HG02852 (cell line): ENCODE measurements at regions not wholly inside any gene's neighbourhood (a gene's known extent, or its start where the extent isn't known, plus 50 kb on each side); places are given as distances from the start of the nearest gene placed in this dataset.
"Not testable (repeated sequence)": the region's sequence is repeated elsewhere in the genome, so short reads cannot be mapped to it uniquely, and the experiment has no call there.

Experiments used
- ATAC-seq: cut with Tn5 transposase; IDR thresholded peaks from one replicate; pipeline ENCODE4 v1.9.1; 2021; ENCODE audit warnings: mild to moderate bottlenecking, moderate library complexity; ENCODE audit not compliant: unreplicated experiment

GRCh38 chr16:13791095-13791494 lies 128.9 kb upstream of the ERCC4 start:
- no peak for ATAC-seq

DNA sequence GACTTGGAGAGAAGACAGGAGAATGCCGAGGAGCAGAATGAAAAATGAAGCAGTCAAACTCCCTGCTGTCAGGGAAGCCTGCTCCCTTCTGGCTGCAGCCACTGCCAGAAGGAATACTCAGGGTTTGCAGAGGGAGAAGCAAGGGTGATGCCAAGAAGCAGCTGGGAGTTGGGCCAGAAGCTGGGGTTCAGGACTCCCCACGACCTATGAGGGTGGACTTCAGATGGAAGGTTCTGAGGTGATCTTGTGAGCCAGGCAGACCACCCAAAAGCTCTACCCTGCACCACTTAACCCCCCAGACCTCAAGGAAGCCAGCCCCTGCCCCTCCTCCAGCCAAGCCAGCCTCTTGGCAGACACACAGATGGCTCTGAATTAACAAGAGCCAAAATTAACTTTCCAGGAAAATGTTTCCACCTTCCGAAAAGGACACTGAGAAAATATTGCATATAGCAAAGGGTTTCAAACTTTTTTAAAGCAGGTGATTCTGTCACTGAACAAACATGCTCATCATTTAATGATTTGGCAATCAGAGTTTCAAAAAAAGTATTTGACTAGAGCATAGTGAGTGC lies 126.0 kb upstream of the ERCC4 start:
- no peak for ATAC-seq

GRCh38 chr16:13795131-13795530 lies 124.8 kb upstream of the ERCC4 start:
- no peak for ATAC-seq

- no peak for ATAC-seq
Measured at GRCh38 chr16:13797718-13798117, 122.2 kb upstream of the ERCC4 start.

DNA sequence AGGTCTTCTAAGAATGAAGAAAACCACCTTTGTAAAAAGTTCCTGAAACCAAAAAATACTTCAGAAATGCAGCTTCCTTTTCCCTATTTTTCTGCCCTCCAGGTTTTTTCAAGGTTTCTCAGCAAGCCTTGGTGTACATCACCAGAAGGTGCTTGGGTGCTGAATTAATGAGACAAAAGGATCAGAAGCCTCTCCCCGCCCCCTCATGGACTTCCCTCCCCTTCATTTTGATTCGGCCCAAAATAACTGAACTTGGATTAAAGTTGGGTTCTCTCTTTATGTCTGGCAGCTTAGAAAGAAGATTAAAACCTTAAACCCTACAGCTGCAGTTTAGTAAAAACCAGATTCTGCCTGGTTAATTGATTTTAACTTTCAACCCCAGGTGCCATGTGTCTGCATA lies 121.7 kb upstream of the ERCC4 start:
- ATAC-seq, result no peak

- no peak for ATAC-seq
Measured at GRCh38 chr16:13803974-13804373, 116.0 kb upstream of the ERCC4 start.

DNA sequence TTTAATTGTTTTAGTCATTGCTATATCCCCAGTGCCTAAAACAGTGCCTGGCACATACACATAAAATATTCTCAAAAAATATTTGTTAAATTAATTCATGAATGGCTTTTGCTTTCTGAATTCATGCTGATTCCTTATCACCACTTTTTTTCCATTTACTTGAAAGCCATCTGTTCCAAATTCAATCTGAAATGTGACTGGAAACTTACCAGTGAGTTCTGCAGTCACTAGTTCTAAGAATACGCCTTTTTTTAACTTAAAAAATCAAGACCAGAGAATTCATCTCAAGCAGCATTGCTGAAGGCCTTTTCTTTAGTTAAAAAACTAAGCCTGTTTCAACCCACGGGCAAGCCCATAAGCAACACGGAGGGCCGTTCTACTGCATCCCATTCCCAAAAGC lies 114.0 kb upstream of the ERCC4 start:
- no peak for ATAC-seq

DNA sequence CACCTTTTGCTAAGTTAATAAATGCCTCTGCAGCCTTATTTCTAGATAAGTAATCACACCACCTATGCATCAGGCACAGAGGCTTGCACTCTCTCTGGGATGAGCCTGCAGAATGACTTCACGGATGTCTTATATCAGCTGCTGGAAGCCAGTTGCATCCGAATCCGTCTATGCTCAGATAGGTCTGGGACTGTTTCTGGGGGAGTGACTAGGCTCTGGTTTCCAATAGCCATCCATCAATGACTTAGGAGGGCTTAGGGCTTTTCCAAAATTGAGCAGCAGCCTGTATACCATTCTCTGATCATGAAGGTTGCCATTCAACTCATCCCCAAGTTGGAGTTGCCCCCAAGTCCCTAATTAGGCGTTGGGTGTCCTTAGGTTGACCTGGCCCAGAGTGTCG lies 113.3 kb upstream of the ERCC4 start:
- no peak for ATAC-seq

GRCh38 chr16:13808102-13808501 lies 111.9 kb upstream of the ERCC4 start:
- ATAC-seq, result no peak

DNA sequence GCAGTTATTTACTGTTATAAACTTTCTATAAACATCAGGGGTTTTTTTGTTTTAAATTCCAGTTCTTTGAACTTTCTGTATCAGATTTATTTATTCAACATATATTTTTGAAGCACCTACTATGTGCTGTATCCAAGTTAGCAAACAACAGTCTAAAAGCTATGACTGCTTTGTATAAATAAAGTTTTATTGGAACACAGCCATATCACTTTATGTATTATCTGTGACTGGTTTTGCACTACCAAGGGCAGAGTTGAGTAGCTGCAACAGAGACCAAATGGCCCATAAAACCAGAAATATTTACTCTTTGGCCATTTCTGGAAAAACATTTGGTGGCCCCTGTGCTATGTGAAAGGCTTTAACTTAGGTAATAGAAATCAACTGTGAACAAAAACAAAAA lies 110.2 kb upstream of the ERCC4 start:
- no peak for ATAC-seq

DNA sequence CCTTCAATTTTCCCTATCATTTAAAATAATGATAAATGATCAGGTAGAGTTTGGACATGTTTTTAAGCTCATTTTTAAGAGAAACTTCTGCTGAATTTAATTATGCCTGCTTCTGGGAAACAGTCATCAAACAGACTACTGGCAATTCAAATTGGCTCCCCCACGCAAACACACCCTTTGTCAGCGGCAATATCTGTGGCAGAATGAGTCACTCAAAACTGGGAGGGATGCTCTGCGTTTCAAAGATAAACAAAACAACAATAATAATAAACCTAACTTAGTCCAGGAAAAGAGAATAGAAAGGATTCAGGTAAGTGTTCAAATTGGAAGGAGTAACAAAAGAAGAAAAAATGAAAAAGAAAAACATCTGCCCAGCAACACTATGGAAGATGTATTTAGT lies 108.1 kb upstream of the ERCC4 start:
- no peak for ATAC-seq

- no peak for ATAC-seq
Measured at GRCh38 chr16:13816701-13817100, 103.3 kb upstream of the ERCC4 start.

DNA sequence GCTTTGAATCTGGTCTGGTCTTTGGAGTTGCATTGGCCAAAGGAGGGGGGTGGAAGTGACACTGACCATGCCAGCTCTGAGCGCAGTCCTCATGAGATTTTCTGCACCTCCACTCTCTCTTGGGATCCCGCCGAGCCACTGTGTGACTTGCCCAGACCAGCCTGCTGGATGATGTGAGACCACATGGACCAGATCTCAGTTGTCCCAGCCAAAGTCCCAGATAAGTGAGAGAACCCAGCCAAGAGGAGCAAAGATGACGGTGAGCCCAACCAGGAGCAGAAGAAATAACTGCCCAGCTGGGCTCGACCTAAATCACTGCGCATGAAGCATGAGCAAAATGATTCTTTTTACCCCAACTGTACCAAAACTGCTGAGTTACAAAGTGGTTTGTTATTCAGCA lies 96.5 kb upstream of the ERCC4 start:
- ATAC-seq, result no peak

DNA sequence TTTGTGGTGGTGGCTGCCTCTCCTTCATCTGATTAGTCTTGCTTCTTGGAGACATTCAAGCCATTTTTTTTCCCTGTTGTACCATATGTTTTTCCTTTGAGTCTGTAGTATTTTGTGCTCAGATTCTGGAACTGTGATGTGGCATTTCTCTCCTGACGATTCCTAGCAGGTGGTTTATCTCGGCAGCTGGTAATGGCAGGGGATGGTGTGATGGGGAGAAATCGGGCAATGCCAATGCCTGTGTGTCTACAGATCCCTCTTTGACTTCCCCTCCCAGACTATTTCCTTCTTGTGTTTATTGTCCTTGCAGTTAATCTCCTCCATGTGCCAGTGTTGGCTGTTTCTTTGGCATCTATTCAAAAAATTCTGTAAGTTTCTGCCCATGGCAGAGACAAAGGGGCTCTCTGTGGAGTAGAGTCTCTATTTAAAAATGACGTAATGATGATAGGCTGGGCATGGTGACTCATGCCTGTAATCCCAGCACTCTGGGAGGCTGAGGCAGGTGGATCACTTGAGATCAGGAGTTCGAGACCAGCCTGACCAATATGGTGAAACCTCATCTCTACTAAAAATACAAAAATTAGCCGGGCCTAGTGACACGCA lies 90.2 kb upstream of the ERCC4 start:
- ATAC-seq, result no peak

DNA sequence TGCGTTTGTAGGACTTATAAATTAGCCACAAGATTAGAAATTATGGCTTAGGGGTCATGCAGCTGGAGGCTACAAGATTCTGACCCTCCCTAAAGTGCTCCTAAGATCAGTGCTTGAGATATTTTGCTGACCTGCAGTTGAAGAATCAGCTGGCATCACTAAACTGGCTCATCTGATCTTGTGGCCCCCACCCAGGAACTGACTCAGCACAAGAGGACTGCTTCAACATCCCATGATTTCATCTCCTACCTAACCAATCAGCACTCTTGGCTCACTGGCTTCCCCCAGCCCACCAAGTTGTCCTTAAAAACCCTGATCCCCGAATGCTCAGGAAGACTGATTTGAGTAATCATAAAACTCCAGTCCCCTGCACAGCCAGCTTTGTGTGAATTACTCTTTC lies 86.4 kb upstream of the ERCC4 start:
- ATAC-seq, result no peak

DNA sequence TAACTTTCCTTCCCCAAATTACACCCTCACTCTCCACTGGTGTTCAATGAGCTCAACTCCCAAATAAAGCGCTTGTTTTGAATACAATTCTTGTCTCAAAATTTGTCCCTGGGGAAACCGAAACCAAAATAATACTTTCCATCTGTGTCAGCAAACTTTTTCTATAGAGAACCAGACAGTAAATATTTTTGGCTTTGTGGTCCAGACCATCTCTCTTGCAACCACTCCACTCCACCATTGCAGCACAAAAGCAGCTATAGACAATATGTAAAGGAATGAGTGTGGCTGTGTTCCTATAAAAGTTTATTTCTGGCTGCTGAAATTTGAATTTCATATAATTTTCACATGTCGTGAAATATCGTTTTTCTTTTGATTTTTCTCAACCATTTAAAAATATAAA lies 84.6 kb upstream of the ERCC4 start:
- no peak for ATAC-seq

- no peak for ATAC-seq
Measured at GRCh38 chr16:13835935-13836730, 83.8 kb upstream of the ERCC4 start.

- no peak for ATAC-seq
Measured at GRCh38 chr16:13838401-13839190, 81.4 kb upstream of the ERCC4 start.

DNA sequence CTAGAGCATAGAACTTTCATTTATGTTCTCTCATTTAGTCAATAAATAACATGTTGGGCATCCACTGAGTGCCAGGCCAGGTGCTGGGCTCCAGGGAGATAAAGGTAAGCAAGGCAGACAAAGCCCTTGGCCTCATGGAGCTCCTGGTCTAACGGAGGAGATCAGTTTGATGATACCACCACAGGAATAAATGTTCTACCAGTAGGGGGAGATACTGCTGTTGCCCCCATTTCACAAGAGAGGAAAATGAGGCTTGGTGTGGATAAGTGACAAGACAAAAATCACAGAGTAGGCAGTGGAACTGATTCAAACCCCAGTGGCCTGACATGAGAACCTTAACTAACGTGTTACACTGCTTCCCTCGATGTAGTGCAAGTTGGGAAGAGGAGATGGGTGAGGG lies 80.4 kb upstream of the ERCC4 start:
- no peak for ATAC-seq

DNA sequence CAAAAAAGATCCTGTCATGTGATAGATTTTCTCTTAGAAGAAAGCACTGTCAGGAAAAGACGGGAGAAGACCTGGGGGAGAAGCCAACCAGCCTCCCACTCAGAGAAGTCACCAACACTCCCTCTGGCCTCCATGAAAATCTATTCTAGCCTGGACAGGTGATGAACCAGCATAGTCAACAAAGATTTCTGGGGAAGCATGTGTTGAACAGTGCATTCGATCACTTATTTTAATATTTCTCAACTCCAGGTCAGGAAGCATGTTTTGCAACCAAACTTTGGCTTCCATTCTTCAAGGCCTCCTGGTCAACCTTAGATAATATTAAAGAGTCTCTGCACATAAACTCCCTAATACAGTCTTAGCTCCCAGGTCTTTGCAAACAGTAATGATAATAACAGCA lies 74.7 kb upstream of the ERCC4 start:
- no peak for ATAC-seq

GRCh38 chr16:13848795-13849194 lies 71.2 kb upstream of the ERCC4 start:
- ATAC-seq, result no peak

- ATAC-seq, result not testable (repeated sequence)
Measured at GRCh38 chr16:13850173-13850572, 69.8 kb upstream of the ERCC4 start.
